ENCODE measurements at regions not wholly inside any gene's neighbourhood (a gene's known extent, or its start where the extent isn't known, plus 50 kb on each side); places are given as distances from the start of the nearest gene placed in this dataset.

- DNase-seq (ENCODE audit: low spot score), result no peak
Measured at GRCh38 chr2:240322231-240322955, 113.1 kb upstream of the GPC1 start.

GRCh38 chr2:240322991-240323390 lies 112.5 kb upstream of the GPC1 start:
- no peak for DNase-seq (ENCODE audit: low spot score)

GRCh38 chr2:240323601-240324291 lies 111.7 kb upstream of the GPC1 start:
- DNase-seq (ENCODE audit: low spot score), result no peak

- DNase-seq (ENCODE audit: low spot score), result no peak
Measured at GRCh38 chr2:240324312-240325015, 111.0 kb upstream of the GPC1 start.

- DNase-seq (ENCODE audit: low spot score), result peak; percentile 58
Measured at GRCh38 chr2:240325016-240326007, 110.2 kb upstream of the GPC1 start.

- DNase-seq (ENCODE audit: low spot score), result no peak
Measured at GRCh38 chr2:240326246-240326645, 109.2 kb upstream of the GPC1 start.

- DNase-seq (ENCODE audit: low spot score), result no peak
Measured at GRCh38 chr2:240326886-240327285, 108.6 kb upstream of the GPC1 start.

GRCh38 chr2:240327566-240327965 lies 107.9 kb upstream of the GPC1 start:
- no peak for DNase-seq (ENCODE audit: low spot score)

- DNase-seq (ENCODE audit: low spot score), result no peak
Measured at GRCh38 chr2:240328526-240328925, 106.9 kb upstream of the GPC1 start.

- no peak for DNase-seq (ENCODE audit: low spot score)
Measured at GRCh38 chr2:240329116-240329665, 106.3 kb upstream of the GPC1 start.

GRCh38 chr2:240329778-240330177 lies 105.7 kb upstream of the GPC1 start:
- DNase-seq (ENCODE audit: low spot score), result no peak

- DNase-seq (ENCODE audit: low spot score), result no peak
Measured at GRCh38 chr2:240333985-240334384, 101.5 kb upstream of the GPC1 start.

GRCh38 chr2:240335061-240335460 lies 100.4 kb upstream of the GPC1 start:
- DNase-seq (ENCODE audit: low spot score), result no peak

GRCh38 chr2:240336820-240337427 lies 98.5 kb upstream of the GPC1 start:
- DNase-seq (ENCODE audit: low spot score), result no peak

- no peak for DNase-seq (ENCODE audit: low spot score)
Measured at GRCh38 chr2:240338274-240338673, 97.2 kb upstream of the GPC1 start.

- DNase-seq (ENCODE audit: low spot score), result peak; percentile 88
Measured at GRCh38 chr2:240339411-240340360, 95.8 kb upstream of the GPC1 start.

GRCh38 chr2:240340361-240340761 lies 95.1 kb upstream of the GPC1 start:
- DNase-seq (ENCODE audit: low spot score), result no peak

GRCh38 chr2:240341064-240341463 lies 94.4 kb upstream of the GPC1 start:
- DNase-seq (ENCODE audit: low spot score), result no peak

GRCh38 chr2:240343548-240343947 lies 91.9 kb upstream of the GPC1 start:
- no peak for DNase-seq (ENCODE audit: low spot score)

- DNase-seq (ENCODE audit: low spot score), result no peak
Measured at GRCh38 chr2:240344904-240345303, 90.6 kb upstream of the GPC1 start.
